ENCODE measurements at regions not wholly inside any gene's neighbourhood (a gene's known extent, or its start where the extent isn't known, plus 50 kb on each side); places are given as distances from the start of the nearest gene placed in this dataset.
A peak's percentile ranks its signal among the peaks of the same experiment; 100 is the strongest.

- DNase-seq, result no peak
Measured at GRCh38 chr9:84393266-84393950, 52.9 kb upstream of the SLC28A3 start.

GRCh38 chr9:84394036-84394435 is 53.5 kb upstream of the SLC28A3 start:
- no peak for DNase-seq

- peak; percentile 69 to 75 for DNase-seq
Measured at GRCh38 chr9:84397151-84397728, 56.7 kb upstream of the SLC28A3 start.

GRCh38 chr9:84397822-84398221 is 57.3 kb upstream of the SLC28A3 start:
- no peak for DNase-seq

GRCh38 chr9:84402517-84402916 is 62.0 kb upstream of the SLC28A3 start:
- no peak for DNase-seq

- DNase-seq, result no peak
Measured at GRCh38 chr9:84403288-84403687, 62.7 kb upstream of the SLC28A3 start.

GRCh38 chr9:84404095-84404686 is 63.6 kb upstream of the SLC28A3 start:
- peak in 1 of 2 experiments; percentile 25 for DNase-seq

GRCh38 chr9:84405667-84406066 is 65.1 kb upstream of the SLC28A3 start:
- no peak for DNase-seq

- no peak for DNase-seq
Measured at GRCh38 chr9:84408416-84408815, 67.9 kb upstream of the SLC28A3 start.

- no peak for DNase-seq
Measured at GRCh38 chr9:84411683-84412267, 71.2 kb upstream of the SLC28A3 start.

- no peak for DNase-seq
Measured at GRCh38 chr9:84412654-84413053, 72.1 kb upstream of the SLC28A3 start.

- no peak for DNase-seq
Measured at GRCh38 chr9:84413301-84413700, 72.7 kb upstream of the SLC28A3 start.

- DNase-seq, result no peak
Measured at GRCh38 chr9:84419031-84419602, 78.6 kb upstream of the SLC28A3 start.

GRCh38 chr9:84424931-84425330 is 84.4 kb upstream of the SLC28A3 start:
- DNase-seq, result no peak

GRCh38 chr9:84432746-84433145 is 92.2 kb upstream of the SLC28A3 start:
- DNase-seq, result no peak

GRCh38 chr9:84435902-84436301 is 95.3 kb upstream of the SLC28A3 start:
- no peak for DNase-seq

- DNase-seq, result no peak
Measured at GRCh38 chr9:84436386-84437109, 96.0 kb upstream of the SLC28A3 start.

GRCh38 chr9:84438391-84438790 is 97.8 kb upstream of the SLC28A3 start:
- no peak for DNase-seq

GRCh38 chr9:84439250-84439649 is 98.7 kb upstream of the SLC28A3 start:
- no peak for DNase-seq

- no peak for DNase-seq
Measured at GRCh38 chr9:84442712-84443111, 102.2 kb upstream of the SLC28A3 start.

- DNase-seq, result no peak
Measured at GRCh38 chr9:84445737-84446136, 105.2 kb upstream of the SLC28A3 start.

- DNase-seq, result no peak
Measured at GRCh38 chr9:84447305-84447704, 106.7 kb upstream of the SLC28A3 start.

GRCh38 chr9:84450029-84450428 is 109.5 kb upstream of the SLC28A3 start:
- no peak for DNase-seq
